ENCODE measurements at regions not wholly inside any gene's neighbourhood (a gene's known extent, or its start where the extent isn't known, plus 50 kb on each side); places are given as distances from the start of the nearest gene placed in this dataset.

DNA sequence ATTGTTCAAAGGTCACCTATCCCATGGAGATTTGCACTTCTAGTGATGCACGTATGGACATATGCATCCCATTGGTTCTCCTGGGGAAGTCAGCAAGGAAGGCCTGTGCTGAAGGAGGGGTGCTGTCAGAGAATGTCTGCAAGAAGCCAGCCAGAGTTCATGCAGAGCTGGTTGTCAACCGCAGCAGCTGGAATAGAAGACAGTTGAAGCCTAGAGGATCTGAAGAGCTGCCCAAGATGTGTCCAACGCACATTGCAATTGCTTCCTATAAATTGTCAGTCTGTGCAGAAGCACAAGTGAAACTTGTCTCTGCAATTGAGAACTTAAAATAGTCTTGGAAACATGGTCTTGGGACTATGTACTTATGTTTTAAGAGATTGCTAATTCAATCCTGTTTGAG lies 82.1 kb upstream of the CNTNAP4 start:
- in situ Hi-C loops (cut with MboI; ENCODE audit: low sequenced_read_pairs): no loop called here
- Histone ChIP-seq H3K36me3 (replicated peaks) (no peaks in the 10 kb centered on the region), H3K4me1 (no peaks in the 10 kb centered on the region), H3K9me3 (no peaks in the 10 kb centered on the region), H3K27me3 (ENCODE audit: low read depth) (0 out of 2 replicates have a peak, but pooled peaks cover 2% of the 10 kb centered on the region), H3K4me3 (no peak overlapping the region)
- no peak for DNase-seq (ENCODE audit: low spot score in 2 of 2)

DNA sequence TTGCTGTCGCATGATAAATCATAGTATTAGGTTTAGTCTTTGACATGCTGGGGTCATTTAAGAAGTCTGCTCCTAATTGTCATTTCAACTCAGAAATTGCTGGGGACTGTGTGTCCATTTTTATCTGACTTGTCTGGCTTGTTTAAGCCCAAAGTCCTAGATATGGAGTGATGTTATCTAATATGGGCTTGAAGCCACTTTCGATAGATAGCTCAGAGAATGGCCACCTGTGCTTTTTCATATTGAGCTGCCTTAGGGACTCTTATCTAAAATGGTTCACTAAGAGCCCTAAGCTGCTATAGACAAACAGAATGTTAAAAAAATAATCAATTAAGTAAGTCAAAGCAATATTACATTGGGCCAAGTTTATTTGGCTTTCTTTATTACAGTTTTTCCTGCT lies 81.6 kb upstream of the CNTNAP4 start:
- Histone ChIP-seq H3K36me3 (replicated peaks) (no peaks in the 10 kb centered on the region), H3K4me3 (no peak overlapping the region), H3K4me1 (no peaks in the 10 kb centered on the region), H3K9me3 (no peaks in the 10 kb centered on the region), H3K27me3 (ENCODE audit: low read depth) (0 out of 2 replicates have a peak, but pooled peaks cover 2% of the 10 kb centered on the region)
- DNase-seq (ENCODE audit: low spot score in 2 of 2): no peak
- in situ Hi-C loops (cut with MboI; ENCODE audit: low sequenced_read_pairs): no loop called here

DNA sequence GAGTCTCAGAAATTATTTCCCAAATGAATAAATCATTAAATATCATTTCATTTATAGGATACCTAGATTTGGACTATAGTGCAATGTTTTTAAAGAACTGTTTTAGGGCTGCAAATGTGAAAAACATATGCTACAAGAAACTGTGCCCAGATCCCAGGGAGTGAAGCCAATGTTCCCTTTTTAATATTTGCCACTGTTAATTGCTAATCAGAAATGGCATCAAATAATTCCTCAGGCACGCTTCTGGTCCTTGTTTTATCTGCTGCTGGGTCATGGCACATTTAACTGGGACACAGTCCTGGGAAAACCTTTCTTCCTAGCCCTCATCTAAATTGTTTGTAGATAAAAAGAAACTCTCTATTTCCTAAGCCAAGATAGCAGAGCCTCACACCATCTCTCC lies 79.3 kb upstream of the CNTNAP4 start:
- Histone ChIP-seq H3K36me3 (replicated peaks) (no peaks in the 10 kb centered on the region), H3K4me3 (no peak overlapping the region), H3K9me3 (no peaks in the 10 kb centered on the region), H3K4me1 (no peaks in the 10 kb centered on the region), H3K27me3 (ENCODE audit: low read depth) (no peaks in the 10 kb centered on the region)
- in situ Hi-C loops (cut with MboI; ENCODE audit: low sequenced_read_pairs): no loop called here
- no peak for DNase-seq (ENCODE audit: low spot score in 2 of 2)

DNA sequence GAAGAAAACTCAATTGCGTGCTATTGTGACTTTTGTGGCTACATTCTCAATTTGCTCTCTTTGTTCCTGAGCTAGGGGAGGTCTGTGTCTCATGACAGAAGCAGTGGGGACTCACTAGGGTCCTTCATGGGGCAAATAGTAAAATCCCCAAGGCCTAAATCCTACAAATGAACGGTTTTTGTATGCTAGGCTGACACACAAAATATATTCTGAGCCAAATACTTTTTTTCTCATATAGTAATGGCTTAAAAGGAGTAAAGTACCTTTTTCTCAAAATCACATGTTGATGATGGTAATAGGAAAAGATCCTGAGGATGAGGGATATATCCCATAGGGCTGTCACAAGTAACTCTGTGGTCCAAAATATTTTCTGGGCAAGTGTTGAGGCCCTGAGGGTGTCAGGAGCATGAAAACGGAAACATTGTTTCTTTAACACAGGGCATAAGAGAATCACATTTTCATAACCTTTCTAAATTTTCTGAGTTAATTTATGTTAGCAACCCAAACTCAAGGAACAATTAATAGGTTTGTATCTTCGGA lies 77.5 kb upstream of the CNTNAP4 start:
- in situ Hi-C loops (cut with MboI; ENCODE audit: low sequenced_read_pairs): no loop called here
- H3K9me3 ChIP-seq: no peaks in the 10 kb centered on the region
- H3K4me3 ChIP-seq: no peak overlapping the region
- H3K4me1 ChIP-seq: no peaks in the 10 kb centered on the region
- no peaks in the 10 kb centered on the region for H3K36me3 ChIP-seq (replicated peaks)
- DNase-seq (ENCODE audit: low spot score in 2 of 2): no peak
- H3K27me3 ChIP-seq (ENCODE audit: low read depth): no peaks in the 10 kb centered on the region

DNA sequence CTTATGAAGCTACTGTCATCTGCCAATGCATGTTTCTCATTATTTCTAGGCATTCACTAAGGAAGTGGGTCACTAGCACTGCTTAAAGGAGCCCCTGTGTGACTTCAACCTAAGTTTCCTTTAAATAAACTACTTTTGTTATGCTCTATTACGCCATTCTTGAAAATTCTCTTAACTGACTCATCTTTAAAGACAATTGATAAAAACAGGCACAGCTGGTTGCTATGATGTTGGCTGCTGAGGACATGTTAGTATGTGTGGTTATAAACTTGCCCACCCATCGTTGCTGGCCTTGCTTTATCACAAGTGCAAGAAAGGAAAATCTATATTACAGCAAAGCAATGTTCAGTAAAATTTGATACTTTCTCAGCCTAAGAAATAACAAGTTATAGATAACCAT lies 75.8 kb upstream of the CNTNAP4 start:
- Histone ChIP-seq H3K4me1 (no peaks in the 10 kb centered on the region), H3K36me3 (replicated peaks) (no peaks in the 10 kb centered on the region), H3K9me3 (no peaks in the 10 kb centered on the region), H3K4me3 (no peak overlapping the region), H3K27me3 (ENCODE audit: low read depth) (no peaks in the 10 kb centered on the region)
- no peak for DNase-seq (ENCODE audit: low spot score in 2 of 2)
- in situ Hi-C loops (cut with MboI; ENCODE audit: low sequenced_read_pairs): no loop called here

DNA sequence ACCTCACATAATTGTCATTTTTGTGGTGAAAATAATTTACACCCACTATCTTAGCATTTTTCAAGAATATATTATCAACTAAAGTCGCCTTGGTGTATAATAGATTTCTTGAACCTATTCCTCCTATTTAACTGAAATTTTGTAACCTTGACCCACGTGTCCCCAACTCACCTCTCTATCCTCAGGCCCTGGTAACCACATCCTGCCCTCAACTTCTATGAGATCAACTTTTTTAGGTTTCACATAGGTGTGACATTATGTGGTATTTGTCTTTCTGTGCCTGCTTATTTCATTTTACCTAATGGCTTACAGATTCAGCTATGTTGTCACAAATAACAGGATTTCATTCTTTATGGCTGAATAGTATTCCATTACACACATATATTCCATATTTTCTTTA lies 73.0 kb upstream of the CNTNAP4 start:
- no peak for DNase-seq (ENCODE audit: low spot score in 2 of 2)
- Histone ChIP-seq H3K9me3 (no peaks in the 10 kb centered on the region), H3K4me1 (no peaks in the 10 kb centered on the region), H3K36me3 (replicated peaks) (no peaks in the 10 kb centered on the region), H3K27me3 (ENCODE audit: low read depth) (no peaks in the 10 kb centered on the region), H3K4me3 (no peak overlapping the region)
- in situ Hi-C loops (cut with MboI; ENCODE audit: low sequenced_read_pairs): no loop called here

DNA sequence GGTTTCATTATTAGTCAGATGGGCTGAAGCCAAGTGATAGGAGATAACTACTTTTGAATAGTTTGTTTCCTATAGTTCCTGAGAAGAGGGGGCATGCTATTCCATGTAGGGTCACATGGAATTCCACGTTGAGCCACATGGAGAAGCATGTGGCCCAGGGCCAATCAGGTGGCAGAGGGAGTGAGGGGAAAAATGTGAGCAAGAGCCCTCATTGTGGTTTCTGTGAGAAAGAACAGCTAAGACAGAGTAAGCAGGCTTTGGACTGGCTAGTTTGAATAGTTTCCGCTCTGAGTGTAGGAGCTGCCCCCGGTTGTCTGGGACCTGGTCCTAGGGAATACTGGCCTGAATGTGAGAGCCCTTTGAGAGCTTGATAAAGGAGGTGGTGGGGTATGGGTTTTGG lies 69.9 kb upstream of the CNTNAP4 start:
- Histone ChIP-seq H3K4me3 (no peak overlapping the region), H3K27me3 (ENCODE audit: low read depth) (no peaks in the 10 kb centered on the region), H3K4me1 (no peaks in the 10 kb centered on the region), H3K9me3 (no peaks in the 10 kb centered on the region), H3K36me3 (replicated peaks) (no peaks in the 10 kb centered on the region)
- in situ Hi-C loops (cut with MboI; ENCODE audit: low sequenced_read_pairs): no loop called here
- DNase-seq (ENCODE audit: low spot score in 2 of 2): no peak

DNA sequence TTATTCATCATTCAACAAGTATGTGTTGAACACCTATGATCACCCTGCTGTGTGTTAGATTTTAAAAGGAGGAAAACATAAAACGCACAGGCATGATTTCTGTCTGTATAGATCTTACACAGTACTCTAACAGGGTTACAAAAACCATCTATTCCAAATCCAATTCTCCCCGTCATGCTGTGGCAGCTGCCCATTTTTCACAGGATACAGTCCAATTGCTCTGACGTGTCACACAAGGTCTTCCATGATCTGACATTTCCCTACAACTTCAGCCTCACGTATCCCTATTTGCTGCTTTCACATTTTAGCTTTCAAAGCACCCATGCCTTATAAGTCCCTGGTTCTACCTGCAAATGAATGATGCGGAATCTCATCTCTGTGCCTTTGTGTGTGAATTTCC lies 67.0 kb upstream of the CNTNAP4 start:
- in situ Hi-C loops (cut with MboI; ENCODE audit: low sequenced_read_pairs): no loop called here
- DNase-seq (ENCODE audit: low spot score in 2 of 2): no peak
- H3K4me1 ChIP-seq: no peaks in the 10 kb centered on the region
- no peaks in the 10 kb centered on the region for H3K9me3 ChIP-seq
- H3K27me3 ChIP-seq (ENCODE audit: low read depth): no peaks in the 10 kb centered on the region
- H3K36me3 ChIP-seq (replicated peaks): no peaks in the 10 kb centered on the region
- no peak overlapping the region for H3K4me3 ChIP-seq

DNA sequence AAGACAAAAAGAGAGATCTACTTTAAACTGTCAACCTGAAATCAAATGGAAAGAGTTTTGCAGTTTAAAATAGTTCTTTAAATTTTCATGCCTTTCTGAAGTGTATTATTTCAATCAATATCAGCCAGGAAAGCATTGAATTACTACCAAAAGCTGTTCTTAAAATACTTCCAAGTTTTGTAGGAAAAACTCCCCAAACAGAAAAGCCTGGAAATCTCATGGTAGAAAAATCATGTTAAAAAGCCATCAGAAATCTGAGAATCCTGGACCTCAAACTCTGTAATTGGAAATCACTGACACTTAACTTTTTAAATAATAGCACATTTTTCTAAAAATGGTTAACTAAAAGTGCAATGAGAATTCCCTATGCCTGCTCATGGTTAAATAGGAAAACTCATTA lies 63.3 kb upstream of the CNTNAP4 start:
- Histone ChIP-seq H3K36me3 (replicated peaks) (no peaks in the 10 kb centered on the region), H3K4me3 (no peak overlapping the region), H3K9me3 (no peaks in the 10 kb centered on the region), H3K4me1 (no peaks in the 10 kb centered on the region), H3K27me3 (ENCODE audit: low read depth) (no peaks in the 10 kb centered on the region)
- in situ Hi-C loops (cut with MboI; ENCODE audit: low sequenced_read_pairs): no loop called here
- no peak for DNase-seq (ENCODE audit: low spot score in 2 of 2)

DNA sequence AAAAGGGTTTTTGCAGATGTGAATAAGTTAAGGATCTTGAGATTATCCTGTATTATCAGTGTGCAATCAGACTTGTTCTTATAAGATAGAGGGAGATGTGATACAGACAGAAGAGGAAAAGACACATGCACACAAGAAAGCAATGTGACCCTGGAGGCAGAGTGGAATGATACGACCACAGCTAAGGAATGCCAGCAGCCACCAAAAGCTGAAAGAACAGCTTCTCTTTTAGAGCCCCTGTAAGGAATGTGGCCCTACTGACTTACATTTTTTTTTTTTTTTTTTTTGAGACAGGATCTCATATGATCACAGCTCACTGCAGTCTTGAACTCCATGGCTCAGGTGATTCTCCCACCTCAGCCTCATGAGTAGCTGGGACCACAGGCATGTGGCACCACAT lies 62.3 kb upstream of the CNTNAP4 start:
- in situ Hi-C loops (cut with MboI; ENCODE audit: low sequenced_read_pairs): no loop called here
- H3K4me1 ChIP-seq: no peaks in the 10 kb centered on the region
- H3K9me3 ChIP-seq: no peaks in the 10 kb centered on the region
- no peak for DNase-seq (ENCODE audit: low spot score in 2 of 2)
- no peak overlapping the region for H3K4me3 ChIP-seq
- no peaks in the 10 kb centered on the region for H3K36me3 ChIP-seq (replicated peaks)
- H3K27me3 ChIP-seq (ENCODE audit: low read depth): no peaks in the 10 kb centered on the region

DNA sequence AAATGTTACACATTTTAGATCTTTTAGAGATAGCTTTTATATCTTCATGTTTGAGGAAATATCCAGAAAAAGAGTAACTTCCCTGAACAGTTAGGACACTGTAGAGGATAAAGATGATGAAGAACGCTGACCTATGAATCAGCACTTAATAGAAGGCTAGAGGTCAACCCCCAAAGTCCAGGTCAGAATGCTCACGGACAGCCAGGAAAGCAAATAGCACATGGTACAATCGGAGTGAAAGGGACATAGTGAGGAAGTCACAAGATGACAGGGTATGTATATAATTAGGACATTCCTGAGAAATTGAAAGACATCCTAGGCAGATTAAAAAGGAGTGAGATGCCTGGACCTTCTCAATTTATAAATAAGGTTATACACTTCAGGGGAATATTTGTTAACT lies 55.1 kb upstream of the CNTNAP4 start:
- Histone ChIP-seq H3K4me3 (no peak overlapping the region), H3K9me3 (no peaks in the 10 kb centered on the region), H3K36me3 (replicated peaks) (no peaks in the 10 kb centered on the region), H3K27me3 (ENCODE audit: low read depth) (no peaks in the 10 kb centered on the region), H3K4me1 (no peaks in the 10 kb centered on the region)
- no peak for DNase-seq (ENCODE audit: low spot score in 2 of 2)
- in situ Hi-C loops (cut with MboI; ENCODE audit: low sequenced_read_pairs): no loop called here

DNA sequence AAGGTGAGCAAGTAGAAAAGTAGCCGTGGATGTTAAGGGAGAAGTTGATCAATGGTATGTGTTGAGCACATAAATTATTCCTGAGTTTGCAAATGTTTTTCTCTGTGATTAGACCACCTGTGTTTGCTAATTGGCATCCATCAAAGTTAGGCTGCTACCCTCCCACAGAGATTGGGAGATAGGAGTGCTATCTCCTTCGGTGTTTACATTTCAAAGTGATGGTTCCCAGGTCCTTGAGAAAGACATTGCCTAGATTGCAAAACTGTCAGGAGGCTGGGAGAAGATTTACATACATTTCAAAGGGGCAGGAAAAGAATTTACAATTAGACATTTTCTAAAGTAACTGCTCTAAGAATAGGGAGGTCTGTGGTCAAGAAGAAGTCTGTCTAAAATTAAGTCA lies 54.3 kb upstream of the CNTNAP4 start:
- Histone ChIP-seq H3K4me1 (no peaks in the 10 kb centered on the region), H3K27me3 (ENCODE audit: low read depth) (no peaks in the 10 kb centered on the region), H3K4me3 (no peak overlapping the region), H3K9me3 (no peaks in the 10 kb centered on the region), H3K36me3 (replicated peaks) (no peaks in the 10 kb centered on the region)
- in situ Hi-C loops (cut with MboI; ENCODE audit: low sequenced_read_pairs): no loop called here
- DNase-seq (ENCODE audit: low spot score in 2 of 2): no peak

DNA sequence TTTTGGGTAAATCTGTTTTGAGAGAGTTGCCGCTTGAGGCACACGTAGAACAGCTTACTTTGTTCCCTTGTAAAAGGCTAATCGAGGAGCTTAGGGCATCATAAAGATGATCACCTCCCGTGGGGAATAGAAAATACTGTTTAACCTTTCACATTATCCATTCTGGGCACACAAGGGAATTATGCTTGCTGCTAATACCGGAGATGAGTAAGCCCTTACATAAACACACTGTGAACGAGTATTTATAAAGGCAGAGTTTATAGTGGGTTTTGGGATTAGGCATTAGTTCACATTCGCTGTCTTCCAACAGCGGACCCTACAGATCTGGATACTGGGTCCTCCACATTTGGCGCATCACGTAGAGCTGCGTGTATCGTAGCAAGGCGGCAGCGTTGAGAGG lies 51.2 kb upstream of the CNTNAP4 start:
- H3K9me3 ChIP-seq: no peaks in the 10 kb centered on the region
- H3K27me3 ChIP-seq (ENCODE audit: low read depth): no peaks in the 10 kb centered on the region
- in situ Hi-C loops (cut with MboI; ENCODE audit: low sequenced_read_pairs): no loop called here
- no peaks in the 10 kb centered on the region for H3K36me3 ChIP-seq (replicated peaks)
- H3K4me3 ChIP-seq: no peak overlapping the region
- H3K4me1 ChIP-seq: no peaks in the 10 kb centered on the region
- DNase-seq (ENCODE audit: low spot score in 2 of 2): no peak

DNA sequence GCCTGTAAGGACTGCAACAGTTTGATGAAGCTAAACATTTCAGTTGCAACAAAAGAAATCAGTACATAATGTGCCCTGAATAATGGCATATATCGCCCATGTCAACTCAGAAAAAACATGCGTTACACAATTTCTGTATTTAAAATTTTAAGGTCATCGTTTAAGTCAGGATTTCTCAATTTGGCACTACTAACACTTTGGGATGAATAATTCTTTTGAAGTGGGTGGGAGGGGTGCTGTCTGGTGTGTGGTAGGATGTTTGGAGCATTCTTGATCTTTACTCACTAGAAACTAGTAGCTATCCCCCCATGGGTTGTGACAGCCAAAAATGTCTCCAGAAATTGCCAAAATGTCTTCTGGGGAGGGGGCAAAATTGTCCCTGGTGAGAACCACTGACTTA lies 50.7 kb upstream of the CNTNAP4 start:
- DNase-seq (ENCODE audit: low spot score in 2 of 2): no peak
- no peaks in the 10 kb centered on the region for H3K36me3 ChIP-seq (replicated peaks)
- no peak overlapping the region for H3K4me3 ChIP-seq
- H3K4me1 ChIP-seq: no peaks in the 10 kb centered on the region
- H3K27me3 ChIP-seq (ENCODE audit: low read depth): no peaks in the 10 kb centered on the region
- in situ Hi-C loops (cut with MboI; ENCODE audit: low sequenced_read_pairs): no loop called here
- H3K9me3 ChIP-seq: no peaks in the 10 kb centered on the region
